GM19025 (cell line): ENCODE measurements at regions not wholly inside any gene's neighbourhood (a gene's known extent, or its start where the extent isn't known, plus 50 kb on each side); places are given as distances from the start of the nearest gene placed in this dataset.
"Not testable (repeated sequence)": the region's sequence is repeated elsewhere in the genome, so short reads cannot be mapped to it uniquely, and the experiment has no call there.

ENCODE experiments used
- ATAC-seq: cut with Tn5 transposase; IDR thresholded peaks from one replicate; pipeline ENCODE4 v1.9.1; 2021; ENCODE audit warnings: mild to moderate bottlenecking, low read depth, moderate library complexity; ENCODE audit not compliant: unreplicated experiment

DNA sequence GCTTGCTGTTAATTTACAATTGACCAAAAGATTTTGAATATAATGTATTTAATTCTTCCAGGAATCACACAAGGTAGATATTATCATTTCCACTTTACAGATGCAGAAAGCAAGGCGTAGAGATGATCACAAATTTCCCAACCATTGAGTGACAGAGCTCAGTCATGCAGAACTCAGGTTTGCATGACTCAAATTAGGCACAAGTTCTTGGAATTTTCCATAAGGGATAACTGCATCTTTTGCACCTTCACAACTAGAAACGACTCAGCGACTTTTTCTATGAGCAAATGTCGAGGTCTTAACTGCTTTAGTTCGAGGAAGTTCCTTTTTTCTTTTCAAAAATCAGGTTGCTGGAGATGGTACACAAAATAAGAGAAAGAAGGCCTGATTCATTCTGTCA, 265.5 kb upstream of the PAPPA start:
- no peak for ATAC-seq

DNA sequence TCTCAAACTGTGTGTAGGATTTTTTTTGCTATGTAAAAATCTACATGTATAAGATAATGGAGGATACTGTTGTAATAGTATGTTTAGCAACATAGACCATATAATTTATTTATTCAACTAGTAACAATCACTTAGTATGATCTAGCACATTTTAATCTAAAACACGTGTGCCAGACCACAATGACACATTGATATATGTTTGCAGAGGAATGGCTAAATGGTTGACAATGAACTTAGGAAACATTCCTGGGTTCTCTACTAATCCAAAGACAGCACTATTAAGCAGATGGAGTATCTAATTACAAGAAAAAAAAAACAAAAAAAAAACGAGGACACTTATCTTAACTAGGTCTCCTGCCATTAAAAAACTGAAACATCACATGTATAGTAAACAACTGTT, 261.7 kb upstream of the PAPPA start:
- no peak for ATAC-seq

DNA sequence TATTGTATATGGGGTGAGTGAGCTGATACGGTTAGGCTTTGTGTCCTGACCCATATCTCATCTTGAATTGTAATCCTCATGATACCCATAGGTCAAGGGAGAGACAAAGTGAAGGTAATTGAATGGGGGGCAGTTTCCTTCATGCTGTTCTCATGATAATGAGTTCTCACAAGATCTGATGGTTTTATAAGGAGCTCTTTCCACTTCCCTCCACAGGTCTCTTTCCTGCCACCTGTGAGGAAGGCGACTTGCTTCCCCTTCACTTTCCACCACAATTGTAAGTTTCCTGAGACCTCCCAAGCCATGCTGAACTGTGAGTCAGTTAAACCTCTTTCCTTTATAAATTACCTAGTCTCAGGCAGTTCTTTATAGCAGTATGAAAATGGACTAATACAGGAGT, 255.1 kb upstream of the PAPPA start:
- not testable (repeated sequence) for ATAC-seq

DNA sequence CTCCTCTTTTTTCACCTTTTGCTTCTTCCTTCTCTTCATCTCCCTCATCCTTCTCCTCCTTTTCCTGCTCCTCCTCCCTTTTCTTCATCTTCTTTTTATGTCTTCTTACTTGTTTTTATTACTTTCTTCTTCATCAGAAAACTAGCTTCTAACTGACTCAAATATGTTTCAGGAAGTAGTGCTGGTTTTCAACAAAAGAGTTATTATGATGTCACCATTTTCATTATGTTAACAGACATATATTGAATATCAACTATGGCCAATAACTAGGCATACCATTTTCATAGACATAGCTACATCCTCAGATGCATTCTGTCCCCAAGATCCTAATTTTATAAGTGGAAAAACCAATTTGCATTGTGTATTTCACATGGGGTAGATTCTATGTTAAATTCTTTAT, 252.9 kb upstream of the PAPPA start:
- no peak for ATAC-seq

DNA sequence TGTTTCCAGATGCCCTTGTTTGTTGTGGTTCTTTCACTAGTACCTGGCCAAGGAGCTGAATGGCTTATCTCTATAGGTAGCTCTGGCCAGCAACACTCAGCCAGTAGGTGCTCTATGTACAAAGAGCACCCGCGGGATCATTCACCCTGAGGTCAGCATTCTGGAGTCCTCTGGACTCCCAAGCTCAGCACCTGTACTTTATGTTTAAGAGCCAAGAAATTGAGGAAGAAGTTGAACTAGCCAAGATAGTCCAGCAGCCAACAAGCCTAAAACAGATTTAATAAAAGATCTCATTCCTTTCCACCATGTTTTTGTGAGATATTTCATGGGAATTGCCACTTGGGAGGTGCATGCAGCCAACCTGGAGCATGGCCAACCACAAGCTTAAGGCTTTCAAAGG, 242.6 kb upstream of the PAPPA start:
- ATAC-seq: no peak

DNA sequence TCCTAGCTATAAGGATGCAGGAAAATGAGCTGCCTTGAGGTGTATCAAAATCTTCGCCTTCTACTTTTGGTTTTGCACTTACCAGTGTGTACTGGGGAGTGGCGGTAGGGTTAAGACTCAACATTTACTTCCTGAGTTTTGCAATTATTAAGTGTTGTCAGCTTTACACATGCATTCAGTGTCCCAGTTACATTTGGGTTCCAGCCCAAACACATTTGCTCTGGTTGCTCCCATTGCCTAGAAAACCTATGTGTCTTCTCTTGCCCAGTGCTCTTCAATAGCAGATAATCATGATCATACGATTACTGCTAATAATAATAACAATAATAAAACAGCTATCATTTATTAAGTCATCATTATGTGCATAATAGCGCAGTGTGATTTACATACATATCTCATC, 241.5 kb upstream of the PAPPA start:
- ATAC-seq: no peak

DNA sequence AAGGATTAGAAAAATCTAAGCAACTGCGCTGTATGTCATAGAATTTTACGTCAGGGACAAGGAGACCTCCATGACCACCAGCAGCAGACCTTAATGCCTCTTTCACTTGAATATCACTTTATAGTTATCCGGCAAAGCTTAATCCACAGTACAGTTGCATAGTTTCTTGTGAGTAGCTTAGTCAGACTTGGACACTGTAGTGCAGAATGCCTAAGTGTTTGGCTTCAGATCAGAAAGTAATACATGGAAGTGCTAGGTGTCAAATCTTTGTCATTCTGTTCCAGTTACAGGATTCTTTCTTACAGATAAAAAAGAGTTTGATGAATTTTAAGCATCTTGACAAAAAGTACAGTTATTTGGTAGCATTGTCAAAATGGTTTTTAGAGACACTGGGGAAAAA, 239.9 kb upstream of the PAPPA start:
- ATAC-seq: no peak

DNA sequence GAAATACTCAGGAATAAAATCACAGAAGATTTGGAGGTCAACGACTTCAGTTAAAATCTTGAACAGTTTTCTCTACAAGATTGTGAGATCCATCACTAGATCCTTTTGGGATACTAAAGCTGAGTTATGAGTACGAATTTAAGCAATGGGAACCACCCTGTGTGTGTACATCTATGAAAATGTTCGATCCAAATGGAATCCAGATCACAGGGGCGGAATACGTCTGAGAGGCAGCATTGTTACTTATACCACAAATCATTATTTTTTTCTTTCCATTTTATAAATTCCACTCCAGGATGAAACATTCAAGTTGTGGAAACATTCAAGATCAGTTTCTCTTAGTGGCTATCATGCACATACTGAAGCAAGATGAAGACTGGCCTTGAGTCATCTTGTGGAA, 239.3 kb upstream of the PAPPA start:
- ATAC-seq: no peak

DNA sequence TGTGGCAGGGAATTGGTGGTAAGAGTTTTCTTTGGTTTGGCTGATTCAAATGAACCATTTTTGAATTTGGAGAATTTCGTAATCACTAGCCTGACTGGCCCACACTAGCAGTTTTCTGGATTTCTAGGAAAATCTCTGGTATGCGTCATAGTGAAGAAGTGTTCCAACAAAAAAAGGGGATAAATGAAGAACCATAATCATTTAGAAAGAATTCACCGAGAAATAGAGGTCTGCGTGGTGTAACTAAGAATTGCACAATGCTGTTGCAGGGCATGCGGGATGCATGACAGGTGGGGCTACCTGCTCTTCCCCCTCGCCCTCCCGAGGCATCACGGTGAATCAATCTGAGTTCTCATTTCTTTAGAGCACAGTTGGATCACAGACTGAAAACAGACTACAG, 232.3 kb upstream of the PAPPA start:
- no peak for ATAC-seq

DNA sequence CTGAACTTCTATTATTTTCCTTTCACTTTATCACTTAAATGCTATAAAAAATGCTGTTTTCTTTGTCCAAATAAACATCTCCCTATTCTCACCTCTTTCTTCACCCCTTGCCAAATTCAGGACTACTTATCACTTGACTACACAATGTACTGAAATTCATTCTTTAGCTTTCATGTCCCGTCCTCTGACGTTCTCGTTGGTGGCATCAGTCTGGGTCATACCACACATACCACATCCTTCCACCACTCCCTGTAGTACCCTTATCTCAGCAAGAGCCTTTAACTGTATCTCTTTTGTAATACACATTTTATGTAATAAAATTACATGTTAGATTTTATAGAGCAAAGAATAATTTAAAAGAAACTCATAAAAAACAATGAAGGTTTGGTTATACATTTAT, 231.1 kb upstream of the PAPPA start:
- ATAC-seq: no peak

DNA sequence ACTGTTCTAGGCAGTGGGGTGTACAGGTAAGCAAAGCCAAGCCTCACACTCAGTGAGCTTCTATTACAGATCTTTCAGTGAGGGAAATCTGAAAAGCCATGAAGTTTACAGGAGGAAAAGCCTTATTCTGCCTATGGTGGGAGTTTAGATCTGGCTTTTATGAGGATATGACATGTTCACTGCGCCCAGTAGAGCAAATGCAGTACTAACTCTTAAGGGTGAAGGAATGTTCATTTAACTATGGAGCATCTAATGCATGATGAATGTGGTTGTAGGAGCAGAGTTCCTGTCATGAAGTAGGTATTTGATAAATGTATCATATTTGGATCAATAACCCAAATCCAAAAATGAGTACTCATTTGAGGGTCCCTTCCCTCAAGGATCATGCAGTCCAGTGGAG, 230.2 kb upstream of the PAPPA start:
- ATAC-seq: no peak

DNA sequence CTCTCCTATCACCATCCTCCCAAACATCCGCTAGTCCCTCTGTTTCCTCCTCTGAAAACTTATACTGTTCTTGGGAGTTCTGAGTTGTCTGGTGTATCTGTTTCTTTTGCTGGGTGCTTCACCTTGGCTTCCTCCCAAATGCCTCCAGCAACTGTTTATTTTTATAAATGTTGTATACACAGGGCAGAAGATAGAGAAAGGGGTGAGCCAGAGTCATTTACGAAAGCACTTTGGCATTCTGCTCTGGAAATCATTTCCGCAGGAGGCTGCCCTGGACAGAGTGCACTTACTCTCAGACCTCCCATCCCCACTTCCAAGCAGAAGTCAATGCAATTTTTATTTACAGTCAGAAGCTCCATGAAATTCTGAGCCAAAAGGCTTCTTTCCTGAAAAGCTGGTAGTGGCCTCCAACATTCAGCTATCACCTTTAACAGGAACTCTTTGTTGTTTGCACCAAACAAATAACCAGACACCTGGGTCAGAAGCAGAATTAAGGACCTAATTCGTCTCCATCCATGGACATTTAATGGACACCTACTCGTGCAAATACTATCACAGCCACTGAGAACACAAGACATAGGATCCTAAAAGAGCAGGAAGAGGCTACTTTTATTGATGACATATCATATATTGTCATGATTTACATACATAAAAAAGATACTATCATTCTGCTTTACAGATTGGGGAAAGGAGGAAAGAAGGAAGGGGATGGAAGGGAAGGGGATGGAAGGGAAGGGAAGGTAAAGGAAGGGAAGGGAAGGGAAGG, 229.5 kb upstream of the PAPPA start:
- ATAC-seq: no peak

DNA sequence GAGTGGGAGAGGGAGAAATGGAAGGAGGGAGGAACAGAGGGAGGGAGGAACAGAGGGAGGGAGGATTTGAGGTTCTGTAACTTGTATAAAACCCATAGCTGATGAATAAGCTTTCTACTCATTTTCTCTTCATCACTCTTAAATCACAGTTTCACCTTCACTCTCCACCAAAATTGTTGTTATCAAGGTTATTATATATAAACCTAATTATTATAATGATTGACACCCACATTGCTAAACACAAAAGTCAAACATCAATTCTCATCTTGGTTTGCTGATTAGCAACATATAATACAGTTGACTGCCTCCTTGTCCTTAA, 229.0 kb upstream of the PAPPA start:
- ATAC-seq: no peak

DNA sequence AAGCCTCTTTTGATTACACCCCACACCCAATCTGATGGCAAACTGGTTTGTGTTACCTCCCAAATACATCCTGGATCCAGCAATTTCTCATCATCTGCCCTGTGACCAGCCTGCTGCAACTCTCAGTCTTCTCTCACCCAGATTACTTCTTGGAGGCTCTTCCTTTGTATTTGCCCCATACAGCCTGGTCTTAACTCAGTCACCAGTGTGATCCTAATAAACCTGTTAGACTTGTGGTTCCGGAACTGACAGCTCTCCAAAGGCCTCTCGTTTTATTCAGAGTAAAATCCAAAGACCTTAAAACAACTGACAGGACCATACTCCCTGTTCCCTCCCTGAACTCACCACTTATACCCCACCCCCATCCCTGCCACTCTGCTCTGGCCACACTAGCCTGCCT, 228.2 kb upstream of the PAPPA start:
- no peak for ATAC-seq

DNA sequence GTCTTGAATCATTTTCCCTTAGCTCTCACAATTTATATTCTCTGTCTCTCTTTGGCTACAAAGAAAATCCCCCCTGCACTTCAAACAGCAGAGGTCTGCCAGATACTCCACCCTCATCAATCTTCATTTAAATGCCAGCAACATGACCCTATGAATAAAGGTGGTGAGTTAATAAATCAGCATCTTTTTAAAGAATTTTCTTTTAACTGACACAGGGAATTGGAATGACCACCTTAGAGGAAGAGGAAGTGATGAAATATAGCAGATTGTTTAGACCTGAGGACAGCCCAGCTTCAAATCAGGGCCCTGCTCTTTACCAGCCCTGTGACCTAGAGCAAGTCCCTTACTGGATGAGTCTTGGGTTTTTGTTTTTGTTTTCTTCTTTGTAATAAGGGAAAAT, 223.1 kb upstream of the PAPPA start:
- ATAC-seq: no peak

DNA sequence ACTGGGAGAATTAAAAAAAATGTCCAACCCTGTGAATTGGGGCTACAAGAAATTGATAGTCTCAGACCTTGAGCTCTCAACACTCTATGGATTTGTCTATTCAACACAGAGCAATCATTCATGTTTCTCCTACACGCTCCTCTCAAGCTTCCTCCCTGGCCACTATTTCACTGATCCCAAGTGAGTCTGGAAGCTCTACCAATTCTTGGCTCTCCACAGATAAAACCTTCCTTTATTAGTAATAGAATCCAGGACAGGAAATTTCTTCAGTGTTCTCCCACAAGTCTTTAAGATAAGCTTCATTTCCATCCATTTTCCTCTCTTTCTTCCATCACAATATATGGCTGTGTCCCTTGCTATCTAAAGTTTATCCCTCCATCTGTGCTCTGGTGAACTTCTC, 215.1 kb upstream of the PAPPA start:
- ATAC-seq: no peak

DNA sequence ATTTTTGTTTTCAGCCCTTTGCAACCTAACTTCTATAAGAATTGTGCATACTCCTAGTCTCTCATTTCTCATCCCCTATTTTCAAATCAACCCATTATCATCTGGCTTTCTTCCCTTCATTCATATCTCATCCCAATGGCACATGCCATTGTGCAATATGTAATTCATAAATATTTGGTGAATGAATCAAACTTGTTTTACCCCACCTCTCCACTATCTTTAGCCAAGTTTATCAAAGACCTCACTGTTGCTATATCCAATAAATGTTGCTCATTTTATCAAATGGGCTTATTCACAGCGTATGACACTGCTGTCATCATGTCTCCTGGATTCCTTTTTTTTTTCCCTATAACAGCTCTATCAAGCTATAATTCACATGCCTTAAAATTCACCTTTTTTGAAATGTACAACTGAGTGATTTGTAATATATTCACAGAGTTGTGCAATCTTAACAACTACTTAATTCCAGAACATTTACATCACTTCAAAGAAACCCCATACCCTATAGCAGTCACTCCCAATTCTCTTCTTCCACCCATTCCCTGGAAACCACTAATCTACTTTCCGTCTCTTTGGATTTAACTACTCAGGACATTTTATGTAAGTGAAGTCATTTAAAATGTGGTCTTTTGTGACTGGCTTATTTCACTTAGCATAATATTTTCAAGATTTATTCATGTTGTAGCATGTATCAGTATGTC, 214.4 kb upstream of the PAPPA start:
- no peak for ATAC-seq

DNA sequence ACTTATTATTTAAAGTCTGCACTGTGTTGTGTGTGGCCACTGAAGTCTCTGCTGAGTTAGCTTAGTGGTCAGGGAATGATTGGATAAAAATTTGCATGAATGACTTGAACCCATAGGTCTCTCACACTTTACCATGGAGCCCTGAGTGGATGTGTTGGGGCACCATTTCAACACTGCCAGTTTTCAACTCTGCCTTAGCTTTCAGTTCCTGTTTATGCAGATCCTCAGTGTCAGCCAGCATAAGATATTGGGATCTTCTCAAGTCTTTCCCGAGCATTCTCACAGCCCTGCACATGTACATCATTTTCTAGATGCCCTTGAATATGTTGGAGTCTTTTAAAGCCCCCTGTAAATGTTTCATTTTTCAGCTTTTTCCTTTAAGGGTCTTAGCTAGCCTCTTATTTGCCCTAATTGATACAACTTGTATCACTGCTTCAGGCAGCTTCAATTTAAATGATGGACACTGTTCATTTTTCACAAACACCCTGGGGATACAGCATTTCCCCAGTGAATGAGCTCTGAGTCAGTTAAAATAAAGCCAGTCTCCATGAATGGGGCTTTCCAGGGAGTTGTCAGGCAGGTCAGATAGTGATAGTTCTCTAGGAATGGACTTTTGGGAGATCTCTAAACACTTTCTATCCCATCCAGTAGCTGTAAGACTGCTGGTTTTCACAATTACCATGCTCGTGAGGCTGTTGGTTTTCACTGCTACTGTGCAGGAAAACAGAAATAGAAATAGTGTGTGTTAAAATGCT, 211.9 kb upstream of the PAPPA start:
- ATAC-seq: no peak

DNA sequence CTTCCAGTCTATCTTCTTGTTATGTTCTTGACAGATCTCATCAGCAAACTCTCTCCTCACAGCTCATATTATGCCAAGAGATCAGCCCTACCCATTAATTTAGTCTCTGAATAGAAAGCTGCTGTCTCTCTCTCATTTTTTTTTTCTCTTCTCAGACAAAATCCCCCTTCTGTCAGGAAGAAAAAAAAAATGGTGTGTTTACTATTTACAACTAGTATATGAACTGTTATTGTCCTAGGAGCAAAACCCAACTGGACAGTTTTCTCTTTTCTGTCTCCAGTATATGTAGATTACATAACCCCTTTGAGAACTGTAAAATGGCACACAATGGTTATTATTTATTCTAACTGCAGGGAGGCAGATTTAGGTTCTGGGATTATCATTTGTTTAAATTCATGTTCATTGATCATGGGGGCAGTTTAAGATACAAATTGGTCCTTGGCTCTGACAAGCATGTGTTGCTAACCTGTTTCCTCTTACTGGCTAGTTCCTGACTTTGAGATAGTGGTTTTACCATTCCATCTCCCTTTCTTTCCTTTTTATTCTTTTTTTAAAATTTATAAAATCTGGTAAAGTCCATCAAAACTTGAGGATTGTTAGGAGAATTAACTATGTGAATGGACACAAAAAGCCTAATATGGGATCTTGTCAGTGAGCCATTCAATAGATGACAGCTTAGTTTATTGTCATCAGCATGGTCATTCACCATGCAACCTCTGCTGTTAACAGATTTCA, 210.0 kb upstream of the PAPPA start:
- ATAC-seq: no peak

DNA sequence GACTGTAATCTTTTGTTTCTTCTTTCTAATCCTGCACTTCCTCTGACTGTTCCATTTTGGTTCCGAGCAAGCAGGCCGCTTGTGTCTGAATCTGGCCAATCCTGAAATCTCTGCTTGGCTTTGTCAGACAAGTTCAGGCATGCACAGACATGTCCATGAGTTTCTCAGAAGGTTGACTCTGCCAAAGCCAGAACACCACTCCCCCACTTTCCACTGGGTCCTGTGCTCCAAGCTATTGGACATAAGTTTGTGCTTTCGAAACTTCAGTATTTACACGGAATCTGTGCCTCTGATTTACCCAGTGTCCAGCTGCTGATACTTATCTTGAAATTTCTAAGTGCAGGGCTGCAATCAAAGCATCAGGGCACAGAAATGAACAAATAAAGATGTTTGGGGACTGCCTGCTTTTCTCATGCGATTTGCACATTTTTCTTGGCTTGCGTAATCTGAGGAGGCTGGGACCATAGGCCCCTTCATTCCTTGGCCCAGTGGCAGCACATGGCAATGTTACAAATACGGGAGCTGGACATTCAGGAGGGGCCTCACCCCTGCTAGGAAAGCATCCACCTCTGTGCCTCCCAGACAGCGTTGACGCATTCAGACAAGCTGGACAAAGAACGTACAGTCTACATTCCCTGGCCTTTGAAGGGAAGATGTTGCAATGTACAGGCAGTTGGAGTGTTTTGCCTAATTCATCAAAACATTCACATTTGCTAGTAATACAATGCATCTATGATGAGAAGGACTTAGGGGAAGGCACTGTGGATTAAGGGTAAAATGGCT, 209.2 kb upstream of the PAPPA start:
- no peak for ATAC-seq
